Suprapubic skin (tissue), 4 donors: ENCODE measurements at regions not wholly inside any gene's neighbourhood (a gene's known extent, or its start where the extent isn't known, plus 50 kb on each side); places are given as distances from the start of the nearest gene placed in this dataset.

Experiments
- DNase-seq, 2 donors: peaks; one replicate each; pipeline ENCODE4 v3.0.0-alpha.2; 2019; ENCODE audit warnings: low spot score in 2 of 2
- H3K27ac ChIP-seq: fragments of 200-600 bp; sonication (generic); one replicate; pipeline ENCODE4 v1.5.1; 2019
- H3K27me3 ChIP-seq: fragments of 200-600 bp; sonication (generic); one replicate; pipeline ENCODE4 v1.5.1; 2019
- H3K36me3 ChIP-seq: fragments of 200-600 bp; sonication (generic); one replicate; pipeline ENCODE4 v1.5.1; 2019
- H3K4me1 ChIP-seq: fragments of 200-600 bp; sonication (generic); one replicate; pipeline ENCODE4 v1.5.1; 2019
- H3K4me3 ChIP-seq: fragments of 200-600 bp; sonication (generic); one replicate; pipeline ENCODE4 v1.5.1; 2019; ENCODE audit warnings: mild to moderate bottlenecking
- H3K9me3 ChIP-seq: fragments of 200-600 bp; sonication (generic); one replicate; pipeline ENCODE4 v1.5.1; 2019
- CTCF ChIP-seq, 2 donors: fragments of 200-600 bp in 1 of 2; fragments of 450-650 bp in 1 of 2; sonication (generic) in 1 of 2; IDR thresholded peaks; one replicate each; pipeline ENCODE4 v1.5.1; 2016 to 2019; ENCODE audit warnings: antibody characterized with exemption in 2 of 2, mild to moderate bottlenecking in 1 of 2, moderate library complexity in 1 of 2
- EP300 ChIP-seq: sonication (generic); formaldehyde crosslinking; IDR thresholded peaks from one replicate; pipeline ENCODE4 v1.6.1; 2017; ENCODE audit warnings: antibody characterized with exemption
- POLR2A ChIP-seq, 2 donors: fragments of 450-650 bp; IDR thresholded peaks; one replicate each; pipeline ENCODE4 v1.6.1; 2017; ENCODE audit warnings: antibody characterized with exemption in 2 of 2, mild to moderate bottlenecking in 2 of 2, moderate library complexity in 2 of 2
- POLR2AphosphoS5 ChIP-seq, 3 donors: sonication (generic); formaldehyde crosslinking; IDR thresholded peaks; one replicate each; pipeline ENCODE4 v1.6.1; 2017; ENCODE audit warnings: antibody characterized with exemption in 3 of 3
- WGBS: methylation state at CpG from one replicate; pipeline ENCODE4 v1.1.5; 2018; 5-methylcytosine and 5-hydroxymethylcytosine counted together

GRCh38 chr5:163772241-163772640, 266.8 kb downstream of the MAT2B start:
- TF ChIP-seq CTCF (IDR thresholded peaks at IDR 0.05): no peak
- Histone ChIP-seq H3K9me3 (no peaks in the 10 kb centered on the region), H3K27ac (no peak overlapping the region), H3K4me1 (no peaks in the 10 kb centered on the region), H3K36me3 (no peaks in the 10 kb centered on the region), H3K4me3 (no peak overlapping the region), H3K27me3 (no peaks in the 10 kb centered on the region)
- WGBS: 85% methylated on average over 1 of the region's 1 CpG
- no peak for DNase-seq

GRCh38 chr5:163772644-163773043, 267.2 kb downstream of the MAT2B start:
- Histone ChIP-seq H3K4me3 (no peak overlapping the region), H3K27me3 (no peaks in the 10 kb centered on the region), H3K36me3 (no peaks in the 10 kb centered on the region), H3K27ac (no peak overlapping the region), H3K9me3 (no peaks in the 10 kb centered on the region), H3K4me1 (no peaks in the 10 kb centered on the region)
- TF ChIP-seq EP300: no peak
- no peak for TF ChIP-seq POLR2AphosphoS5 (IDR thresholded peaks at IDR 0.05)
- no peak for TF ChIP-seq POLR2A (IDR thresholded peaks at IDR 0.05)
- TF ChIP-seq CTCF (IDR thresholded peaks at IDR 0.05): no peak
- DNase-seq: no peak
- 72% methylated on average over 2 of the region's 2 CpGs for WGBS

- Histone ChIP-seq H3K4me3 (no peak overlapping the region), H3K27me3 (no peaks in the 10 kb centered on the region), H3K36me3 (no peaks in the 10 kb centered on the region), H3K9me3 (no peaks in the 10 kb centered on the region), H3K4me1 (no peaks in the 10 kb centered on the region), H3K27ac (no peak overlapping the region)
- 70% methylated on average over 6 of the region's 6 CpGs for WGBS
- DNase-seq: no peak
- TF ChIP-seq EP300 (no peak), CTCF (IDR thresholded peaks at IDR 0.05) (no peak), POLR2AphosphoS5 (IDR thresholded peaks at IDR 0.05) (no peak), POLR2A (IDR thresholded peaks at IDR 0.05) (no peak)
Observed at GRCh38 chr5:163773226-163773625, 267.8 kb downstream of the MAT2B start.

- Histone ChIP-seq H3K36me3 (no peaks in the 10 kb centered on the region), H3K27me3 (no peaks in the 10 kb centered on the region), H3K4me3 (no peak overlapping the region), H3K9me3 (peaks cover 7% of the 10 kb centered on the region), H3K27ac (no peak overlapping the region), H3K4me1 (no peaks in the 10 kb centered on the region)
- 77% methylated on average over 3 of the region's 3 CpGs for WGBS
- TF ChIP-seq EP300 (no peak), POLR2AphosphoS5 (IDR thresholded peaks at IDR 0.05) (no peak), POLR2A (IDR thresholded peaks at IDR 0.05) (no peak), CTCF (IDR thresholded peaks at IDR 0.05) (no peak)
- no peak for DNase-seq
Observed at GRCh38 chr5:163789870-163790269, 284.5 kb downstream of the MAT2B start.

- TF ChIP-seq POLR2A (IDR thresholded peaks at IDR 0.05): no peak
- no peak for TF ChIP-seq CTCF (IDR thresholded peaks at IDR 0.05)
- no peak for TF ChIP-seq EP300
- TF ChIP-seq POLR2AphosphoS5 (IDR thresholded peaks at IDR 0.05): no peak
- Histone ChIP-seq H3K27ac (no peak overlapping the region), H3K9me3 (peaks cover under 1% of the 10 kb centered on the region), H3K4me1 (no peaks in the 10 kb centered on the region), H3K4me3 (no peak overlapping the region), H3K36me3 (no peaks in the 10 kb centered on the region), H3K27me3 (no peaks in the 10 kb centered on the region)
- 66% methylated on average over 2 of the region's 2 CpGs for WGBS
- DNase-seq: no peak
Observed at GRCh38 chr5:163790497-163790896, 285.1 kb downstream of the MAT2B start.
